Peyer's patch (tissue), 4 donors: ENCODE measurements at regions not wholly inside any gene's neighbourhood (a gene's known extent, or its start where the extent isn't known, plus 50 kb on each side); places are given as distances from the start of the nearest gene placed in this dataset.

Source experiments
- POLR2A ChIP-seq, 2 donors: fragments of 450-650 bp; IDR thresholded peaks; one replicate each; pipeline ENCODE4 v1.5.1; 2017; ENCODE audit warnings: antibody characterized with exemption in 2 of 2, mild to moderate bottlenecking in 2 of 2, moderate library complexity in 2 of 2
- TF ChIP-seq, protein P1 (sequence below), 6 experiments: fragments of 450-650 bp in 4 of 6; fragments of 200-600 bp in 2 of 6; sonication (generic) in 1 of 6; IDR thresholded peaks; one replicate each; pipeline ENCODE4 v1.5.1; 2017 to 2019; ENCODE audit warnings: antibody characterized with exemption in 6 of 6, mild to moderate bottlenecking in 3 of 6, moderate library complexity in 1 of 6

DNA sequence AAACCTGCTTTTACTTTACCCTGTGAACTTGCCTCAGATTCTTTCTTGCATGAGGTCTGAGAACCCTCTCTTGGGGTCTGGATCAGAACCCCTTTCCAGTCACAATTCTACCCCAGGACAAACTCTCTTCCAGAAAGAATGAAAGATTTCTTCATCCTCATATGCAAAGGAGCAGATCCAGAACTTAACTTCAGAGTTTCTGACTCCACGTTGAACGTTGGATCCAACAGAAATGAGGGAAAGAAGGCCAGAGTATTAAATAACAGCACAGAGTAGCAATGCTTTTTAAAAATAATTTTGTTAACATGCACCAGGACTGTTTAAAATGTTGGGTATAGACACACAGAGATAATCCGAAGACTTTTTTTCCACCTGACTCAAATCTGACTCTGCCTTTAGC is 632.9 kb upstream of the AUTS2 start:
- TF ChIP-seq, protein P1, sequence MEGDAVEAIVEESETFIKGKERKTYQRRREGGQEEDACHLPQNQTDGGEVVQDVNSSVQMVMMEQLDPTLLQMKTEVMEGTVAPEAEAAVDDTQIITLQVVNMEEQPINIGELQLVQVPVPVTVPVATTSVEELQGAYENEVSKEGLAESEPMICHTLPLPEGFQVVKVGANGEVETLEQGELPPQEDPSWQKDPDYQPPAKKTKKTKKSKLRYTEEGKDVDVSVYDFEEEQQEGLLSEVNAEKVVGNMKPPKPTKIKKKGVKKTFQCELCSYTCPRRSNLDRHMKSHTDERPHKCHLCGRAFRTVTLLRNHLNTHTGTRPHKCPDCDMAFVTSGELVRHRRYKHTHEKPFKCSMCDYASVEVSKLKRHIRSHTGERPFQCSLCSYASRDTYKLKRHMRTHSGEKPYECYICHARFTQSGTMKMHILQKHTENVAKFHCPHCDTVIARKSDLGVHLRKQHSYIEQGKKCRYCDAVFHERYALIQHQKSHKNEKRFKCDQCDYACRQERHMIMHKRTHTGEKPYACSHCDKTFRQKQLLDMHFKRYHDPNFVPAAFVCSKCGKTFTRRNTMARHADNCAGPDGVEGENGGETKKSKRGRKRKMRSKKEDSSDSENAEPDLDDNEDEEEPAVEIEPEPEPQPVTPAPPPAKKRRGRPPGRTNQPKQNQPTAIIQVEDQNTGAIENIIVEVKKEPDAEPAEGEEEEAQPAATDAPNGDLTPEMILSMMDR (IDR thresholded peaks at IDR 0.05), result no peak
- TF ChIP-seq POLR2A (IDR thresholded peaks at IDR 0.05), result no peak
